T-helper 17 cell (primary cell): ENCODE measurements at regions not wholly inside any gene's neighbourhood (a gene's known extent, or its start where the extent isn't known, plus 50 kb on each side); places are given as distances from the start of the nearest gene placed in this dataset.

ENCODE experiments used
- ATAC-seq: fragments of 150-1000 bp; cut with Tn5 transposase; 2 replicates; pipeline ENCODE4 v1.10.0; 2021; ENCODE audit warnings: mild to moderate bottlenecking, moderate library complexity
- DNase-seq, 3 donors: peaks; one replicate each; pipeline versions ENCODE4 v3.0.0 to v3.0.0-alpha.2; 2020 to 2021
- H3K9me3 ChIP-seq: one replicate; pipeline ENCODE4 v1.7.0; 2013; ENCODE audit warnings: low read length, mild to moderate bottlenecking; ENCODE audit not compliant: control insufficient read depth, poor library complexity, severe bottlenecking
- H3K27ac Mint-ChIP-seq: one replicate; pipeline ENCODE4 v1.8.0; 2022; ENCODE audit warnings: mild to moderate bottlenecking, moderate library complexity, mixed read lengths
- H3K27me3 Mint-ChIP-seq: one replicate; pipeline ENCODE4 v1.8.0; 2022; ENCODE audit warnings: mixed read lengths
- H3K36me3 Mint-ChIP-seq: one replicate; pipeline ENCODE4 v1.8.0; 2022; ENCODE audit warnings: low read depth, mixed read lengths
- H3K4me1 Mint-ChIP-seq: one replicate; pipeline ENCODE4 v1.8.0; 2022; ENCODE audit warnings: mild to moderate bottlenecking, mixed read lengths
- H3K4me3 Mint-ChIP-seq: one replicate; pipeline ENCODE4 v1.8.0; 2022; ENCODE audit warnings: mild to moderate bottlenecking, moderate library complexity, mixed read lengths

GRCh38 chr12:126182619-126183236, 1117.5 kb downstream of the AACS start:
- DNase-seq: no peak

GRCh38 chr12:126185025-126185424, 1119.8 kb downstream of the AACS start:
- H3K27ac Mint-ChIP-seq: no peak overlapping the region
- DNase-seq: no peak
- H3K4me1 Mint-ChIP-seq: no peaks in the 10 kb centered on the region
- H3K27me3 Mint-ChIP-seq: peaks cover 19% of the 10 kb centered on the region
- H3K4me3 Mint-ChIP-seq: no peak overlapping the region
- ATAC-seq: no peak
- H3K9me3 ChIP-seq: no peaks in the 10 kb centered on the region
- peaks cover 3% of the 10 kb centered on the region for H3K36me3 Mint-ChIP-seq

More at GRCh38 chr12:126182619-126183236, 1117.5 kb downstream of the AACS start:
- no peak for ATAC-seq
- Mint-ChIP-seq H3K4me1 (no peaks in the 10 kb centered on the region), H3K4me3 (no peak overlapping the region), H3K27ac (no peak overlapping the region), H3K36me3 (peaks cover 3% of the 10 kb centered on the region), H3K27me3 (peaks cover under 1% of the 10 kb centered on the region)
- no peaks in the 10 kb centered on the region for H3K9me3 ChIP-seq

GRCh38 chr12:126189856-126190255, 1124.6 kb downstream of the AACS start:
- Mint-ChIP-seq H3K4me3 (no peak overlapping the region), H3K27me3 (peaks cover 36% of the 10 kb centered on the region), H3K36me3 (no peaks in the 10 kb centered on the region), H3K4me1 (no peaks in the 10 kb centered on the region), H3K27ac (no peak overlapping the region)
- no peak for ATAC-seq
- no peak for DNase-seq
- no peaks in the 10 kb centered on the region for H3K9me3 ChIP-seq

GRCh38 chr12:126191031-126191891, 1126.0 kb downstream of the AACS start:
- Mint-ChIP-seq H3K36me3 (no peaks in the 10 kb centered on the region), H3K4me3 (no peak overlapping the region), H3K4me1 (no peaks in the 10 kb centered on the region), H3K27ac (no peak overlapping the region), H3K27me3 (peaks cover 36% of the 10 kb centered on the region)
- no peaks in the 10 kb centered on the region for H3K9me3 ChIP-seq
- DNase-seq (no peak), ATAC-seq (no peak)

- Mint-ChIP-seq H3K27ac (no peak overlapping the region), H3K36me3 (no peaks in the 10 kb centered on the region), H3K4me3 (no peak overlapping the region), H3K27me3 (peaks cover 36% of the 10 kb centered on the region), H3K4me1 (no peaks in the 10 kb centered on the region)
- ATAC-seq (no peak), DNase-seq (no peak)
- H3K9me3 ChIP-seq: no peaks in the 10 kb centered on the region
These were observed 1126.7 kb downstream of the AACS start for GRCh38 chr12:126191949-126192348.

GRCh38 chr12:126193190-126193589, 1128.0 kb downstream of the AACS start:
- Mint-ChIP-seq H3K4me3 (no peak overlapping the region), H3K27me3 (peaks cover 31% of the 10 kb centered on the region), H3K27ac (no peak overlapping the region), H3K36me3 (no peaks in the 10 kb centered on the region), H3K4me1 (no peaks in the 10 kb centered on the region)
- DNase-seq (no peak), ATAC-seq (no peak)
- H3K9me3 ChIP-seq: no peaks in the 10 kb centered on the region

- H3K27ac Mint-ChIP-seq: no peak overlapping the region
- no peak for ATAC-seq
These were observed 1131.0 kb downstream of the AACS start for GRCh38 chr12:126196263-126196662.

GRCh38 chr12:126198516-126198915, 1133.3 kb downstream of the AACS start:
- H3K27me3 Mint-ChIP-seq: peaks cover 4% of the 10 kb centered on the region

More at GRCh38 chr12:126196263-126196662, 1131.0 kb downstream of the AACS start:
- Mint-ChIP-seq H3K4me3 (no peak overlapping the region), H3K27me3 (peaks cover 5% of the 10 kb centered on the region), H3K4me1 (no peaks in the 10 kb centered on the region), H3K36me3 (no peaks in the 10 kb centered on the region)
- no peak for DNase-seq
- H3K9me3 ChIP-seq: no peaks in the 10 kb centered on the region

GRCh38 chr12:126198966-126199692, 1133.9 kb downstream of the AACS start:
- H3K9me3 ChIP-seq: no peaks in the 10 kb centered on the region
- Mint-ChIP-seq H3K4me3 (no peak overlapping the region), H3K4me1 (no peaks in the 10 kb centered on the region), H3K27me3 (no peaks in the 10 kb centered on the region), H3K36me3 (no peaks in the 10 kb centered on the region), H3K27ac (no peak overlapping the region)
- no peak for ATAC-seq
- DNase-seq: no peak

More at GRCh38 chr12:126198516-126198915, 1133.3 kb downstream of the AACS start:
- ATAC-seq: no peak
- Mint-ChIP-seq H3K27ac (no peak overlapping the region), H3K4me3 (no peak overlapping the region), H3K4me1 (no peaks in the 10 kb centered on the region), H3K36me3 (no peaks in the 10 kb centered on the region)
- no peaks in the 10 kb centered on the region for H3K9me3 ChIP-seq
- DNase-seq: no peak

- DNase-seq (no peak), ATAC-seq (no peak)
- Mint-ChIP-seq H3K4me1 (no peaks in the 10 kb centered on the region), H3K4me3 (no peak overlapping the region), H3K36me3 (no peaks in the 10 kb centered on the region), H3K27me3 (no peaks in the 10 kb centered on the region), H3K27ac (no peak overlapping the region)
- no peaks in the 10 kb centered on the region for H3K9me3 ChIP-seq
These were observed 1136.8 kb downstream of the AACS start for GRCh38 chr12:126201981-126202537.

- no peak for DNase-seq
- H3K27ac Mint-ChIP-seq: no peak overlapping the region
These were observed 1139.1 kb downstream of the AACS start for GRCh38 chr12:126204326-126204725.

GRCh38 chr12:126210026-126210425, 1144.8 kb downstream of the AACS start:
- H3K9me3 ChIP-seq: no peaks in the 10 kb centered on the region
- no peaks in the 10 kb centered on the region for H3K36me3 Mint-ChIP-seq
- no peaks in the 10 kb centered on the region for H3K4me1 Mint-ChIP-seq
- H3K27me3 Mint-ChIP-seq: peaks cover 18% of the 10 kb centered on the region
- ATAC-seq (no peak), DNase-seq (no peak)
- H3K27ac Mint-ChIP-seq: no peak overlapping the region
- no peak overlapping the region for H3K4me3 Mint-ChIP-seq

More at GRCh38 chr12:126204326-126204725, 1139.1 kb downstream of the AACS start:
- Mint-ChIP-seq H3K4me3 (no peak overlapping the region), H3K4me1 (no peaks in the 10 kb centered on the region), H3K36me3 (no peaks in the 10 kb centered on the region), H3K27me3 (no peaks in the 10 kb centered on the region)
- no peak for ATAC-seq
- no peaks in the 10 kb centered on the region for H3K9me3 ChIP-seq

- no peaks in the 10 kb centered on the region for H3K4me1 Mint-ChIP-seq
- DNase-seq (no peak), ATAC-seq (no peak)
- H3K27me3 Mint-ChIP-seq: peaks cover 22% of the 10 kb centered on the region
- no peak overlapping the region for H3K4me3 Mint-ChIP-seq
- no peaks in the 10 kb centered on the region for H3K9me3 ChIP-seq
- no peaks in the 10 kb centered on the region for H3K36me3 Mint-ChIP-seq
- no peak overlapping the region for H3K27ac Mint-ChIP-seq
These were observed 1145.2 kb downstream of the AACS start for GRCh38 chr12:126210448-126210847.
